Right atrium auricular region (tissue), 2 donors: ENCODE measurements at regions not wholly inside any gene's neighbourhood (a gene's known extent, or its start where the extent isn't known, plus 50 kb on each side); places are given as distances from the start of the nearest gene placed in this dataset.

Experiments
- DNase-seq: peaks from one replicate; pipeline ENCODE4 v3.0.0-alpha.2; 2019; ENCODE audit warnings: low spot score
- H3K27ac ChIP-seq, 2 donors: fragments of 200-600 bp; sonication (generic); 1 replicate in 1 of 2; 2 replicates in 1 of 2; pipeline ENCODE4 v1.5.1; 2016 to 2019
- H3K27me3 ChIP-seq, 2 donors: fragments of 200-600 bp; sonication (generic); one replicate each; pipeline versions ENCODE4 v1.5.1 to v1.6.0; 2017 to 2019
- H3K36me3 ChIP-seq: fragments of 200-600 bp; sonication (generic); one replicate; pipeline ENCODE4 v1.5.1; 2016
- H3K4me1 ChIP-seq, 2 donors: fragments of 200-600 bp; sonication (generic); one replicate each; pipeline versions ENCODE4 v1.5.1 to v1.6.0; 2017 to 2019
- H3K4me3 ChIP-seq, 2 donors: fragments of 200-600 bp; sonication (generic); 1 replicate in 1 of 2; 2 replicates in 1 of 2; pipeline ENCODE4 v1.5.1; 2017 to 2019; ENCODE audit warnings: mild to moderate bottlenecking in 1 of 2, moderate library complexity in 1 of 2
- H3K9me3 ChIP-seq, 2 donors: fragments of 200-600 bp; sonication (generic); one replicate each; pipeline ENCODE4 v1.5.1; 2019
- CTCF ChIP-seq, 2 donors: fragments of 200-600 bp; sonication (generic); IDR thresholded peaks; one replicate each; pipeline ENCODE4 v1.5.1; 2019; ENCODE audit warnings: antibody characterized with exemption in 2 of 2

GRCh38 chr4:187006189-187006618 is 282.5 kb upstream of the FAT1 start:
- no peak overlapping the region for H3K4me3 ChIP-seq
- no peaks in the 10 kb centered on the region for H3K9me3 ChIP-seq
- no peaks in the 10 kb centered on the region for H3K4me1 ChIP-seq
- H3K27ac ChIP-seq: no peak overlapping the region
- TF ChIP-seq CTCF (IDR thresholded peaks at IDR 0.05): no peak
- DNase-seq: no peak
- H3K36me3 ChIP-seq: no peaks in the 10 kb centered on the region
- H3K27me3 ChIP-seq: no peaks in the 10 kb centered on the region

GRCh38 chr4:187010052-187010451 is 286.4 kb upstream of the FAT1 start:
- no peaks in the 10 kb centered on the region for H3K4me1 ChIP-seq
- TF ChIP-seq CTCF (IDR thresholded peaks at IDR 0.05): no peak
- no peak overlapping the region for H3K27ac ChIP-seq
- no peak overlapping the region for H3K4me3 ChIP-seq
- H3K27me3 ChIP-seq: no peaks in the 10 kb centered on the region
- H3K9me3 ChIP-seq: no peaks in the 10 kb centered on the region
- DNase-seq: no peak
- no peaks in the 10 kb centered on the region for H3K36me3 ChIP-seq

DNA sequence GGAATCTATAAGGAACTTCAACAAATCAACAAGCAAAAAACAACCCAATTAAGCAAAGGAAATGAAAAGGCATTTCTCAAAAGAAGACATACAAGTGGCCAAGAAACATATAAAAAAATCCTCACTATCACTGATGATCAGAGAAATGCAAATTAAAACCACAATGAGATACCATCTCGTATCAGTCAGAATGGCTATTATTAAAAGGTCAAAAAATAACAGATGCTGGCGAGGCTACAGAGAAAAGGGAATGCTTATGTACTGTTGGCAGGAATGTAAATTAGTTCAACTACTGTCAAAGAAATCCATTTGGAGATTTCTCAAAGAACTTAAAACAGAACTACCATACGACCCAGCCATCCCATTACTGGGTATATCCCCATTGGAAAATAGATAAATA is 292.4 kb upstream of the FAT1 start:
- no peaks in the 10 kb centered on the region for H3K27me3 ChIP-seq
- no peaks in the 10 kb centered on the region for H3K4me1 ChIP-seq
- no peaks in the 10 kb centered on the region for H3K36me3 ChIP-seq
- TF ChIP-seq CTCF (IDR thresholded peaks at IDR 0.05): no peak
- DNase-seq: no peak
- no peak overlapping the region for H3K27ac ChIP-seq
- H3K9me3 ChIP-seq: no peaks in the 10 kb centered on the region
- no peak overlapping the region for H3K4me3 ChIP-seq

GRCh38 chr4:187017147-187017546 is 293.5 kb upstream of the FAT1 start:
- H3K27me3 ChIP-seq: no peaks in the 10 kb centered on the region
- no peaks in the 10 kb centered on the region for H3K4me1 ChIP-seq
- no peak overlapping the region for H3K4me3 ChIP-seq
- no peak overlapping the region for H3K27ac ChIP-seq
- no peak for DNase-seq
- H3K36me3 ChIP-seq: no peaks in the 10 kb centered on the region
- H3K9me3 ChIP-seq: no peaks in the 10 kb centered on the region
- TF ChIP-seq CTCF (IDR thresholded peaks at IDR 0.05): no peak

DNA sequence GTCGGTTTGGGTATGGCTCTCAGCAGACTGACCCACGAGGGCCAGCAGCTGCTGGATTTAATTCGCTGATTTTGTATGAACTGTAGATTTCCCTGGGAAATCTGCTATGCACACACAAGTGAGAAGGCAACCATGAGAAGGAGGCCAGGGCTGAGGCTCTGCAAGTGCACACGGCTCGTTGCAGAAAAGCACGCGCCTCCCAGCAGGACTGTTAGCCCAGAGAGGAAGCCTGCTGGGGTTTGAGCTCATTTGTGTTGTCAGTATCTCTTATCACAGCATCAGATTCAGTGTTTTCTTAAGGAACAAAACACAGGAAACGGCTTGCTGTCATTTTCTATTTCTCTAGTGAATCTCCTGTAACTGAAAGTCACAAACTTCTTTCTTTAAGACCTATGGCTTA is 296.2 kb upstream of the FAT1 start:
- no peaks in the 10 kb centered on the region for H3K9me3 ChIP-seq
- H3K27ac ChIP-seq: no peak overlapping the region
- no peaks in the 10 kb centered on the region for H3K36me3 ChIP-seq
- H3K27me3 ChIP-seq: no peaks in the 10 kb centered on the region
- TF ChIP-seq CTCF (IDR thresholded peaks at IDR 0.05): no peak
- DNase-seq: no peak
- H3K4me3 ChIP-seq: no peak overlapping the region
- no peaks in the 10 kb centered on the region for H3K4me1 ChIP-seq

DNA sequence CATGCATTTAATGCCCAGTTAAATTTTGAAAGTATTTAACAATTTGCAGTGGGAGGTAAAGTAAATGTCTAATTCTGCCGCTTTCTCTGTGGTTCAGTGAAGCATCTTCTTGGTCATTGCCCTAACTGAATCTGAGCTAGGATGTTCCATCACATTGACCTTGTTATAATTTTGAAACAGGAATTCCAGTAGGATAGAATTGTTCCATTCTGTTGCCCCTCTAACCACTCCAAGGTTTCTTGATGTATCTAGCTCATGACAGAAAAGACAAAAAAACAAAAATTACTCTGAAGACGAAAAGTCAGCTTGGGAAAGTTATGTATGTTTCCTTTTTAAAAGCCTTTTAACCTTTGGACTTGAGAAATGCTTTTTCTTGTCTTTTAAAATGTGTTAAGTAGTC is 297.0 kb upstream of the FAT1 start:
- TF ChIP-seq CTCF (IDR thresholded peaks at IDR 0.05): no peak
- no peak for DNase-seq
- Histone ChIP-seq H3K9me3 (no peaks in the 10 kb centered on the region), H3K27ac (no peak overlapping the region), H3K4me1 (no peaks in the 10 kb centered on the region), H3K36me3 (no peaks in the 10 kb centered on the region), H3K27me3 (no peaks in the 10 kb centered on the region), H3K4me3 (no peak overlapping the region)
